LNCaP clone FGC (cell line): ENCODE measurements at regions not wholly inside any gene's neighbourhood (a gene's known extent, or its start where the extent isn't known, plus 50 kb on each side); places are given as distances from the start of the nearest gene placed in this dataset.

Source experiments
- DNase-seq: peaks from one replicate; pipeline ENCODE4 v3.0.0-alpha.2; 2011; ENCODE audit warnings: low read depth
- H3K4me3 ChIP-seq: 2 replicates; pipeline ENCODE4 v1.5.1; 2011; ENCODE audit warnings: mild to moderate bottlenecking, low read depth, low read length, control low read depth
- CTCF ChIP-seq: IDR thresholded peaks from 2 replicates; pipeline ENCODE4 v1.5.1; 2012; ENCODE audit warnings: mild to moderate bottlenecking; ENCODE audit not compliant: control insufficient read depth, insufficient read depth; ENCODE audit errors: extremely low read depth

GRCh38 chr1:232105561-232105960, 479.0 kb downstream of the DISC1 start:
- no peak for TF ChIP-seq CTCF
- no peak overlapping the region for H3K4me3 ChIP-seq
- DNase-seq = no peak

GRCh38 chr1:232101231-232101630, 474.6 kb downstream of the DISC1 start:
- no peak overlapping the region for H3K4me3 ChIP-seq
- no peak for DNase-seq
- no peak for TF ChIP-seq CTCF

GRCh38 chr1:232096751-232097150, 470.2 kb downstream of the DISC1 start:
- no peak overlapping the region for H3K4me3 ChIP-seq
- DNase-seq = no peak
- no peak for TF ChIP-seq CTCF
